ENCODE measurements at regions not wholly inside any gene's neighbourhood (a gene's known extent, or its start where the extent isn't known, plus 50 kb on each side); places are given as distances from the start of the nearest gene placed in this dataset.

DNA sequence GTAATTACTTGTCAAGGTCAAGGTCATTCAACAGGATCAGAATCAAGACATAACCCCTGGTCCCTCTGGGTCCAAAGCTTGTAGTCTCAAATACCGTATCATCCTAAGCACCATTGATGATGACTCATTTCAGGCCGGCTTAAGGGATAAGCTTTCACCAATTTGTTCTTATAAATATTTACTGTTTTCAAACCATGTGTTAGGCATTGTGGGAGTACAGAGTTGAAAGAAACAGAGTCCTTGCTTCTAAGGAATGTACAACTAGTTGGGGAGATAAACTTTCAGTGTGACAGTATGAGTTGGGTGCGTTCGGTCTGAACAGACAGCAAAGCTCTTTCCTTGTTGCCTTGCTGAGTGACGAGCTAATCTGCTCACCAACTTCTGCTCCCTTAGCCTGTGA lies 183.5 kb upstream of the MAF start:
- DNase-seq (no peak), ATAC-seq (no peak)
- H3K27ac Mint-ChIP-seq = no peak overlapping the region
- no peaks in the 10 kb centered on the region for H3K9me3 Mint-ChIP-seq
- no peaks in the 10 kb centered on the region for H3K36me3 Mint-ChIP-seq (ENCODE audit: low read depth)
- intact Hi-C loops (cut with micrococcal nuclease) = no loop called here
- no peaks in the 10 kb centered on the region for H3K4me1 Mint-ChIP-seq (ENCODE audit: low read depth)
- TF ChIP-seq, protein P1, sequence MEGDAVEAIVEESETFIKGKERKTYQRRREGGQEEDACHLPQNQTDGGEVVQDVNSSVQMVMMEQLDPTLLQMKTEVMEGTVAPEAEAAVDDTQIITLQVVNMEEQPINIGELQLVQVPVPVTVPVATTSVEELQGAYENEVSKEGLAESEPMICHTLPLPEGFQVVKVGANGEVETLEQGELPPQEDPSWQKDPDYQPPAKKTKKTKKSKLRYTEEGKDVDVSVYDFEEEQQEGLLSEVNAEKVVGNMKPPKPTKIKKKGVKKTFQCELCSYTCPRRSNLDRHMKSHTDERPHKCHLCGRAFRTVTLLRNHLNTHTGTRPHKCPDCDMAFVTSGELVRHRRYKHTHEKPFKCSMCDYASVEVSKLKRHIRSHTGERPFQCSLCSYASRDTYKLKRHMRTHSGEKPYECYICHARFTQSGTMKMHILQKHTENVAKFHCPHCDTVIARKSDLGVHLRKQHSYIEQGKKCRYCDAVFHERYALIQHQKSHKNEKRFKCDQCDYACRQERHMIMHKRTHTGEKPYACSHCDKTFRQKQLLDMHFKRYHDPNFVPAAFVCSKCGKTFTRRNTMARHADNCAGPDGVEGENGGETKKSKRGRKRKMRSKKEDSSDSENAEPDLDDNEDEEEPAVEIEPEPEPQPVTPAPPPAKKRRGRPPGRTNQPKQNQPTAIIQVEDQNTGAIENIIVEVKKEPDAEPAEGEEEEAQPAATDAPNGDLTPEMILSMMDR (IDR thresholded peaks at IDR 0.05) = no peak
- no peak overlapping the region for H3K4me3 Mint-ChIP-seq
- POLR2A ChIA-PET = interaction anchor here (1.2 kb wide), 1 partner anchor 12 kb away, joined by 3 read pairs; no protein-coding TSS in a partner anchor
- CTCF ChIA-PET = no interaction called here
- H3K27me3 Mint-ChIP-seq = peaks cover 2% of the 10 kb centered on the region

DNA sequence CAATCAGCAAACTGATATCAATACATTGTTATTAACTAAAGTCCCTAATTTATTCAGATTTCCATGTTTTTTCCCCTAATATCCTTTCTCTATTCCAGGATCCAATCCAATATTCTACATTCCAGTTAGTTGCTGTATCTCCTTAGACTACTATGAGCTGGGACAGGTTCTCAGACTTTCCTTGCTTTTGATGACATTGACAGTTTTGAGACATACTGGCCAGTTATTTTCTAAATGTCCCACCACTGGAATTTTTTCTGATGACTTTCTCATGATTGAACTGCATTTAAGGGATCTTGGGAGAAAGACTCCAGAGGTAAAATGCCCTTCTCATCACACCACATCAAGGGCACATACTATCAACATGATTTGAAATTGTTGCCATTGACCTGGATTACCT lies 177.1 kb upstream of the MAF start:
- DNase-seq (no peak), ATAC-seq (no peak)
- intact Hi-C loops (cut with micrococcal nuclease) = no loop called here
- CTCF ChIA-PET = no interaction called here
- Mint-ChIP-seq H3K36me3 (ENCODE audit: low read depth) (no peaks in the 10 kb centered on the region), H3K4me3 (no peak overlapping the region), H3K27ac (no peak overlapping the region), H3K9me3 (no peaks in the 10 kb centered on the region), H3K4me1 (ENCODE audit: low read depth) (no peaks in the 10 kb centered on the region), H3K27me3 (peaks cover 11% of the 10 kb centered on the region)
- TF ChIP-seq, protein P1 (IDR thresholded peaks at IDR 0.05) = no peak
- POLR2A ChIA-PET = no interaction called here

DNA sequence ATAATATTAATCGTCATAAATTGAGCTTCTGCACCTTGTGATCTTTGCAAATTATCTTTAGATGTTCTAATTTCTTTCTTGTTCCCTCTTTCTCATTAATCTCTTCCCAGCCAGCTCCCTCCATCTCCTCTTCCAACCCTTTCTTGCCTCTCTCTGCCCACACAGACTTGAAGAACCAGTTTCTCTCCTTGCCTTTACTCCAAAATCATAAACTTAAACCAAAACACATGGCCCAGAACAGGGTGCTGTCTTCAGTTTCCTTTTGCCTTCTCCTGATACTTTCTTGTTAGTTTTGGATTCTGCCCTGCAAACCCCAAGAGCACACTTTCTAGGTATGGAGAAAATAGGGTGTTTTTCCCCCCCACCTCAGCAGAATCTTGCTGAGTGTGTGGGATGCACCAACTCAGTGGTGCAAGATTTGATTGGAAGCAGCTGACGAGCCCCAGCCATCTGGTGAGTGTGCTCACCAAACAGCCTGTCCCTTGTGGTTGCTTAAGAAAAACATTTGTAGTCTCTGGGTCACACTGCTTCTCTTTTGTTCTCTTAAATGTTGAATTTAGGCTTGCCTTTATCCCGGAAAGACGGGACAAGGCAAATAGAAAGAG lies 175.8 kb upstream of the MAF start:
- Mint-ChIP-seq H3K4me1 (ENCODE audit: low read depth) (no peaks in the 10 kb centered on the region), H3K27ac (no peak overlapping the region), H3K4me3 (no peak overlapping the region), H3K36me3 (ENCODE audit: low read depth) (no peaks in the 10 kb centered on the region), H3K27me3 (peaks cover 20% of the 10 kb centered on the region), H3K9me3 (no peaks in the 10 kb centered on the region)
- CTCF ChIA-PET = no interaction called here
- no peak for ATAC-seq
- POLR2A ChIA-PET = no interaction called here
- intact Hi-C loops (cut with micrococcal nuclease) = no loop called here
- no peak for DNase-seq
- TF ChIP-seq, protein P1 (IDR thresholded peaks at IDR 0.05) = no peak

DNA sequence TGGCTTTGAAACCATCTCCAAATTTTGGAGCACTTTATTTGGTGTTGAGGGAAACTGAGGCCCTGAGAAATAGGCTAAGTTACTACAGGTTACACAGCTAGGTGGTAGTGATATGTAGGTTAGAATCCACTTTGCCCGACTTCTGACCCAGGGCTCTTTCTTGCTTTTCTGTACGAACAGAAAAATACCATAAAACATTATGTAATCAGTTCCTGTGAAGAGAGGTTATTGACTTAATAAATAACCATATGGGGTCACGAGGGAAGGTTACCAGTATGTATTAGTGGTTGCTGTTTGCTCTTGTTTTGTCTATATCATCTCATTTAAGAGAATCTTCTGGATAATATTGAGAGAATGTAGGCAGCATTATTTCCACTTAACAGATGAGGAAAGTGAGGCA lies 172.2 kb upstream of the MAF start:
- peaks cover 8% of the 10 kb centered on the region for H3K4me1 Mint-ChIP-seq (ENCODE audit: low read depth)
- POLR2A ChIA-PET = no interaction called here
- no peak for ATAC-seq
- DNase-seq = no peak
- H3K9me3 Mint-ChIP-seq = no peaks in the 10 kb centered on the region
- TF ChIP-seq, protein P1 (IDR thresholded peaks at IDR 0.05) = no peak
- intact Hi-C loops (cut with micrococcal nuclease) = no loop called here
- H3K27me3 Mint-ChIP-seq = peaks cover 32% of the 10 kb centered on the region
- H3K4me3 Mint-ChIP-seq = no peak overlapping the region
- H3K27ac Mint-ChIP-seq = no peak overlapping the region
- no peaks in the 10 kb centered on the region for H3K36me3 Mint-ChIP-seq (ENCODE audit: low read depth)
- CTCF ChIA-PET = no interaction called here

DNA sequence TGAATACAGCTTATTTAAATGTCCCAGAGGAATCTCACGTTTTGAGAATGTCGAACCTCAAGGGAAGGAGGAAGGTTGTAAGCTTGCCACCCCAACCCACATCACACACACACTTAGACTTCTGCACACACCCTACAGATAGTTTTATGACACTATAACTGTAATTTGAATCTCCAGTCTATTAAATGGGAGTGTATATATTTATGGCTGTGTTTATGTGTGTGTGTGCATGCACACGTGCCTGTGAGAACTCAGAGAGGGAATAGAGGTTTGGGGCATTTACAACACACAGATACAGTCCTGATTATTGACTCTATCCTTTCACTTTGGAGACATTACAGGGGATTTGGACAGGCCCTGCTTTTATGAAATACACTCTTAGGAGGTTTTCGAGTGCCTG lies 171.5 kb upstream of the MAF start:
- H3K4me1 Mint-ChIP-seq (ENCODE audit: low read depth) = peaks cover 8% of the 10 kb centered on the region
- peaks cover 32% of the 10 kb centered on the region for H3K27me3 Mint-ChIP-seq
- ATAC-seq = no peak
- CTCF ChIA-PET = no interaction called here
- no peak overlapping the region for H3K4me3 Mint-ChIP-seq
- H3K9me3 Mint-ChIP-seq = no peaks in the 10 kb centered on the region
- H3K27ac Mint-ChIP-seq = no peak overlapping the region
- H3K36me3 Mint-ChIP-seq (ENCODE audit: low read depth) = no peaks in the 10 kb centered on the region
- intact Hi-C loops (cut with micrococcal nuclease) = no loop called here
- TF ChIP-seq, protein P1 (IDR thresholded peaks at IDR 0.05) = no peak
- POLR2A ChIA-PET = interaction anchor here (1.0 kb wide), 2 partner anchors 9 to 12 kb away, joined by 3 read pairs; no protein-coding TSS in a partner anchor
- no peak for DNase-seq
